GM23338 (cell line): ENCODE measurements at regions not wholly inside any gene's neighbourhood (a gene's known extent, or its start where the extent isn't known, plus 50 kb on each side); places are given as distances from the start of the nearest gene placed in this dataset.

Experiments
- ATAC-seq: fragments of 200-7000 bp; cut with Tn5 transposase; 3 replicates; pipeline ENCODE4 v1.9.1; 2020
- DNase-seq: peaks from one replicate; pipeline ENCODE4 v3.0.0-alpha.2; 2015; ENCODE audit warnings: low spot score
- H2AFZ ChIP-seq: fragments of 200-600 bp; sonication (generic); 2 replicates; pipeline ENCODE4 v1.8.0; 2016; ENCODE audit warnings: antibody characterized with exemption, mild to moderate bottlenecking, moderate library complexity
- H3F3A ChIP-seq: fragments of 200-600 bp; sonication (generic); replicated peaks from 2 replicates; pipeline ENCODE4 v1.8.0; 2017; ENCODE audit warnings: antibody characterized with exemption, mixed run types, low read depth
- H3K27ac ChIP-seq: fragments of 200-600 bp; sonication (generic); 2 replicates; pipeline ENCODE4 v1.6.1; 2016; ENCODE audit warnings: low read depth
- H3K27me3 ChIP-seq: fragments of 200-600 bp; sonication (generic); 2 replicates; pipeline ENCODE4 v1.8.0; 2016; ENCODE audit warnings: mild to moderate bottlenecking, mixed run types, moderate library complexity; ENCODE audit not compliant: insufficient read depth
- H3K36me3 ChIP-seq: fragments of 200-600 bp; sonication (generic); 2 replicates; pipeline ENCODE4 v1.8.0; 2016; ENCODE audit warnings: mild to moderate bottlenecking; ENCODE audit not compliant: insufficient read depth
- H3K4me1 ChIP-seq: fragments of 200-600 bp; sonication (generic); 2 replicates; pipeline ENCODE4 v1.8.0; 2016; ENCODE audit warnings: mild to moderate bottlenecking, moderate library complexity; ENCODE audit not compliant: insufficient read depth
- H3K4me2 ChIP-seq: fragments of 200-600 bp; sonication (generic); 2 replicates; pipeline ENCODE4 v1.7.1; 2017; ENCODE audit warnings: mixed run types
- H3K4me3 ChIP-seq: fragments of 200-600 bp; sonication (generic); 2 replicates; pipeline ENCODE4 v1.6.1; 2016; ENCODE audit warnings: mixed run types
- H3K79me2 ChIP-seq: fragments of 200-600 bp; sonication (generic); replicated peaks from 2 replicates; pipeline ENCODE4 v1.8.0; 2017; ENCODE audit warnings: mild to moderate bottlenecking; ENCODE audit not compliant: insufficient read depth
- H3K9me2 ChIP-seq: fragments of 200-600 bp; sonication (generic); 2 replicates; pipeline ENCODE4 v1.8.0; 2017; ENCODE audit not compliant: insufficient read depth
- H4K20me1 ChIP-seq: fragments of 200-600 bp; sonication (generic); replicated peaks from 2 replicates; pipeline ENCODE4 v1.8.0; 2017; ENCODE audit warnings: mild to moderate bottlenecking; ENCODE audit not compliant: insufficient read depth
- H3K27ac Mint-ChIP-seq: 2 replicates; pipeline ENCODE4 v1.8.0; 2020; ENCODE audit warnings: inconsistent platforms, mild to moderate bottlenecking, moderate library complexity, mixed read lengths
- H3K27me3 Mint-ChIP-seq: 3 replicates; pipeline ENCODE4 v1.8.0; 2022; ENCODE audit warnings: low read depth, mild to moderate bottlenecking, moderate library complexity, mixed read lengths, inconsistent platforms; ENCODE audit not compliant: insufficient read depth, poor library complexity
- H3K36me3 Mint-ChIP-seq: 3 replicates; pipeline ENCODE4 v1.8.0; 2021; ENCODE audit warnings: low read depth, mild to moderate bottlenecking, inconsistent platforms, moderate library complexity, mixed read lengths
- H3K4me1 Mint-ChIP-seq: 3 replicates; pipeline ENCODE4 v1.8.0; 2020; ENCODE audit warnings: mild to moderate bottlenecking, inconsistent platforms, mixed read lengths
- H3K4me3 Mint-ChIP-seq: 3 replicates; pipeline ENCODE4 v1.8.0; 2021; ENCODE audit warnings: moderate library complexity, mild to moderate bottlenecking, inconsistent platforms, mixed read lengths
- H3K9me3 Mint-ChIP-seq: 3 replicates; pipeline ENCODE4 v1.8.0; 2020; ENCODE audit warnings: moderate library complexity, mild to moderate bottlenecking, inconsistent platforms, mixed read lengths
- CREB1 ChIP-seq: fragments of 250-450 bp; sonication (Bioruptor Pico); IDR thresholded peaks from 2 replicates; pipeline ENCODE4 v1.5.0; 2020; ENCODE audit warnings: low read depth, mild to moderate bottlenecking, moderate library complexity
- EZH2 ChIP-seq: fragments of 200-600 bp; sonication (generic); IDR thresholded peaks from one replicate; pipeline ENCODE4 v1.8.0; 2017; ENCODE audit warnings: antibody characterized with exemption, mild to moderate bottlenecking, low read depth; ENCODE audit not compliant: unreplicated experiment
- EZH2phosphoT487 ChIP-seq: fragments of 200-600 bp; sonication (generic); IDR thresholded peaks from one replicate; pipeline ENCODE4 v1.8.1; 2018; ENCODE audit warnings: antibody characterized with exemption; ENCODE audit not compliant: unreplicated experiment
- NANOG ChIP-seq: IDR thresholded peaks from 2 replicates; pipeline ENCODE4 v1.6.1; 2016; ENCODE audit warnings: antibody characterized with exemption, borderline replicate concordance
- POLR2AphosphoS5 ChIP-seq: IDR thresholded peaks from 2 replicates; pipeline ENCODE4 v1.6.1; 2016; ENCODE audit warnings: antibody characterized with exemption, low read depth
- STAT1 ChIP-seq: IDR thresholded peaks from one replicate; pipeline ENCODE4 v1.6.1; 2016; ENCODE audit warnings: antibody characterized with exemption; ENCODE audit not compliant: unreplicated experiment
- ZNF114 ChIP-seq: fragments of 250-450 bp; sonication (Bioruptor Pico); IDR thresholded peaks from 2 replicates; pipeline ENCODE4 v1.5.0; 2020; ENCODE audit warnings: mild to moderate bottlenecking, moderate library complexity
- ZNF331 ChIP-seq: fragments of 250-450 bp; sonication (Bioruptor Pico); IDR thresholded peaks from 2 replicates; pipeline ENCODE4 v1.5.0; 2020; ENCODE audit warnings: low read depth, mild to moderate bottlenecking, moderate library complexity
- TF ChIP-seq, protein P1 (sequence below): IDR thresholded peaks from one replicate; pipeline ENCODE4 v1.6.1; 2018; ENCODE audit warnings: antibody characterized with exemption; ENCODE audit not compliant: unreplicated experiment
- TF ChIP-seq, protein P2 (sequence below): IDR thresholded peaks from 2 replicates; pipeline ENCODE4 v1.6.1; 2016; ENCODE audit warnings: antibody characterized with exemption
- TF ChIP-seq, protein P3 (sequence below): fragments of 250-450 bp; sonication (Bioruptor Pico); IDR thresholded peaks from 2 replicates; pipeline ENCODE4 v1.5.0; 2020; ENCODE audit warnings: mild to moderate bottlenecking, moderate library complexity

DNA sequence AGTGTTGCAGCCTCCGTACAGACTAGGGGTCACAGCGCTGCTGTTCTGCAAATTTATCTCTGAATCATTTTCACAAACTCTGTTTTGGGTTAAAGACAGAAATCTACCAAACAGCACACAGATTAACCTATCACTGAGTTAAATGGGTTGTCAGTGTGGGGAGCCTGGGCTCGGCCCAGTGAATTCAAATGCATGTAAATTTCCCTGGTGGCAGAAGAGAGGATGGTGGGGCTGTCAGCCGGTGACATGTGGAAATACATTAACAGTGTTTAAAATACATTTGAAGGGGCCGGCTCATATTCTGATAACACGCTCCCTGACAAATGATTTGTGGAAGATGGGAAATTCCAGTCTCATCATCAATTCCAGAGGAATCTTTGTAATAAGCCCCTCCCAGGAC is 309.6 kb upstream of the MKI67 start (continued):
- TF ChIP-seq, protein P1, sequence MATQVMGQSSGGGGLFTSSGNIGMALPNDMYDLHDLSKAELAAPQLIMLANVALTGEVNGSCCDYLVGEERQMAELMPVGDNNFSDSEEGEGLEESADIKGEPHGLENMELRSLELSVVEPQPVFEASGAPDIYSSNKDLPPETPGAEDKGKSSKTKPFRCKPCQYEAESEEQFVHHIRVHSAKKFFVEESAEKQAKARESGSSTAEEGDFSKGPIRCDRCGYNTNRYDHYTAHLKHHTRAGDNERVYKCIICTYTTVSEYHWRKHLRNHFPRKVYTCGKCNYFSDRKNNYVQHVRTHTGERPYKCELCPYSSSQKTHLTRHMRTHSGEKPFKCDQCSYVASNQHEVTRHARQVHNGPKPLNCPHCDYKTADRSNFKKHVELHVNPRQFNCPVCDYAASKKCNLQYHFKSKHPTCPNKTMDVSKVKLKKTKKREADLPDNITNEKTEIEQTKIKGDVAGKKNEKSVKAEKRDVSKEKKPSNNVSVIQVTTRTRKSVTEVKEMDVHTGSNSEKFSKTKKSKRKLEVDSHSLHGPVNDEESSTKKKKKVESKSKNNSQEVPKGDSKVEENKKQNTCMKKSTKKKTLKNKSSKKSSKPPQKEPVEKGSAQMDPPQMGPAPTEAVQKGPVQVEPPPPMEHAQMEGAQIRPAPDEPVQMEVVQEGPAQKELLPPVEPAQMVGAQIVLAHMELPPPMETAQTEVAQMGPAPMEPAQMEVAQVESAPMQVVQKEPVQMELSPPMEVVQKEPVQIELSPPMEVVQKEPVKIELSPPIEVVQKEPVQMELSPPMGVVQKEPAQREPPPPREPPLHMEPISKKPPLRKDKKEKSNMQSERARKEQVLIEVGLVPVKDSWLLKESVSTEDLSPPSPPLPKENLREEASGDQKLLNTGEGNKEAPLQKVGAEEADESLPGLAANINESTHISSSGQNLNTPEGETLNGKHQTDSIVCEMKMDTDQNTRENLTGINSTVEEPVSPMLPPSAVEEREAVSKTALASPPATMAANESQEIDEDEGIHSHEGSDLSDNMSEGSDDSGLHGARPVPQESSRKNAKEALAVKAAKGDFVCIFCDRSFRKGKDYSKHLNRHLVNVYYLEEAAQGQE, result no peak
- TF ChIP-seq EZH2phosphoT487, result no peak

DNA sequence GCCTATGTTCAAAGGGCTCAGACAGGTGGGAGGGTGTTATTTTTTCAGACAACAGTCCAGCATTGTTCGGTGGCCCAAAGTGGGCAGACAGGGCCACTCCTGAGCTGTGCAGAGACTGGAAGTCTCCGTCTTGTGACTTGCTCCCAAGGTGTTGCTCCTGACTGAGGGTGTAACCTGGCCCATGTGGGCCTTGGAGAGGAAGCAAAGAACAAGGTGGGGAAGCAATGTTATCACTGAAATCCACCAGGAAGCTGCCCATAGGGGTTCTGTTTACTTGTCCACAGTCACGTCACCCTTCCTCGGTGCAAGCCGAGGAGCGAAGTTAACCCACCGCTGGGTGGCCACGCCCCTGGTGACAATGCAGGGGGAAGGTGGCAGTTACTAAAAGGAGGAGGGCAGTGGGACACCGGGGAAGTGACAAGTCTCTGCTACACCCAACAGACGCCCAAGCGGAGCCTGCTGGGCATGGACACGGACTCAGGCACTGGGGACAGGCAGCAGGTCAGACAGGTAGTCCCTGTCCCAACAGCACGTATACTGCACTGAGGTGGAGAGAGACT is 311.6 kb upstream of the MKI67 start:
- H3K27ac ChIP-seq, result no peak overlapping the region
- no peaks in the 10 kb centered on the region for H4K20me1 ChIP-seq
- H3K9me3 Mint-ChIP-seq, result no peaks in the 10 kb centered on the region
- peaks cover 4% of the 10 kb centered on the region; the same call in 1 of the 2 replicates for H3K9me2 ChIP-seq
- H3K4me1 Mint-ChIP-seq, result peaks cover 32% of the 10 kb centered on the region
- H2AFZ ChIP-seq, result no peak overlapping the region
- no peaks in the 10 kb centered on the region for H3K36me3 ChIP-seq
- no peaks in the 10 kb centered on the region for H3K27me3 ChIP-seq
- no peak for ATAC-seq
- no peaks in the 10 kb centered on the region for H3F3A ChIP-seq
- peaks cover 15% of the 10 kb centered on the region; the same call in 1 of the 2 replicates for H3K4me1 ChIP-seq
- no peak overlapping the region for H3K4me3 Mint-ChIP-seq
- no peak overlapping the region for H3K4me2 ChIP-seq
- no peak overlapping the region for H3K27ac Mint-ChIP-seq
- no peak for DNase-seq
- no peaks in the 10 kb centered on the region for H3K79me2 ChIP-seq
- H3K27me3 Mint-ChIP-seq, result peaks cover 16% of the 10 kb centered on the region
- no peak overlapping the region for H3K4me3 ChIP-seq
- no peaks in the 10 kb centered on the region for H3K36me3 Mint-ChIP-seq
- TF ChIP-seq ZNF114 (CRISPR knock-in tag) (no peak), CREB1 (CRISPR knock-in tag) (no peak), POLR2AphosphoS5 (no peak), STAT1 (no peak), NANOG (no peak), EZH2 (no peak), ZNF331 (no peak)
- TF ChIP-seq, protein P2, sequence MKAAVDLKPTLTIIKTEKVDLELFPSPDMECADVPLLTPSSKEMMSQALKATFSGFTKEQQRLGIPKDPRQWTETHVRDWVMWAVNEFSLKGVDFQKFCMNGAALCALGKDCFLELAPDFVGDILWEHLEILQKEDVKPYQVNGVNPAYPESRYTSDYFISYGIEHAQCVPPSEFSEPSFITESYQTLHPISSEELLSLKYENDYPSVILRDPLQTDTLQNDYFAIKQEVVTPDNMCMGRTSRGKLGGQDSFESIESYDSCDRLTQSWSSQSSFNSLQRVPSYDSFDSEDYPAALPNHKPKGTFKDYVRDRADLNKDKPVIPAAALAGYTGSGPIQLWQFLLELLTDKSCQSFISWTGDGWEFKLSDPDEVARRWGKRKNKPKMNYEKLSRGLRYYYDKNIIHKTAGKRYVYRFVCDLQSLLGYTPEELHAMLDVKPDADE, result no peak
- TF ChIP-seq, protein P3, sequence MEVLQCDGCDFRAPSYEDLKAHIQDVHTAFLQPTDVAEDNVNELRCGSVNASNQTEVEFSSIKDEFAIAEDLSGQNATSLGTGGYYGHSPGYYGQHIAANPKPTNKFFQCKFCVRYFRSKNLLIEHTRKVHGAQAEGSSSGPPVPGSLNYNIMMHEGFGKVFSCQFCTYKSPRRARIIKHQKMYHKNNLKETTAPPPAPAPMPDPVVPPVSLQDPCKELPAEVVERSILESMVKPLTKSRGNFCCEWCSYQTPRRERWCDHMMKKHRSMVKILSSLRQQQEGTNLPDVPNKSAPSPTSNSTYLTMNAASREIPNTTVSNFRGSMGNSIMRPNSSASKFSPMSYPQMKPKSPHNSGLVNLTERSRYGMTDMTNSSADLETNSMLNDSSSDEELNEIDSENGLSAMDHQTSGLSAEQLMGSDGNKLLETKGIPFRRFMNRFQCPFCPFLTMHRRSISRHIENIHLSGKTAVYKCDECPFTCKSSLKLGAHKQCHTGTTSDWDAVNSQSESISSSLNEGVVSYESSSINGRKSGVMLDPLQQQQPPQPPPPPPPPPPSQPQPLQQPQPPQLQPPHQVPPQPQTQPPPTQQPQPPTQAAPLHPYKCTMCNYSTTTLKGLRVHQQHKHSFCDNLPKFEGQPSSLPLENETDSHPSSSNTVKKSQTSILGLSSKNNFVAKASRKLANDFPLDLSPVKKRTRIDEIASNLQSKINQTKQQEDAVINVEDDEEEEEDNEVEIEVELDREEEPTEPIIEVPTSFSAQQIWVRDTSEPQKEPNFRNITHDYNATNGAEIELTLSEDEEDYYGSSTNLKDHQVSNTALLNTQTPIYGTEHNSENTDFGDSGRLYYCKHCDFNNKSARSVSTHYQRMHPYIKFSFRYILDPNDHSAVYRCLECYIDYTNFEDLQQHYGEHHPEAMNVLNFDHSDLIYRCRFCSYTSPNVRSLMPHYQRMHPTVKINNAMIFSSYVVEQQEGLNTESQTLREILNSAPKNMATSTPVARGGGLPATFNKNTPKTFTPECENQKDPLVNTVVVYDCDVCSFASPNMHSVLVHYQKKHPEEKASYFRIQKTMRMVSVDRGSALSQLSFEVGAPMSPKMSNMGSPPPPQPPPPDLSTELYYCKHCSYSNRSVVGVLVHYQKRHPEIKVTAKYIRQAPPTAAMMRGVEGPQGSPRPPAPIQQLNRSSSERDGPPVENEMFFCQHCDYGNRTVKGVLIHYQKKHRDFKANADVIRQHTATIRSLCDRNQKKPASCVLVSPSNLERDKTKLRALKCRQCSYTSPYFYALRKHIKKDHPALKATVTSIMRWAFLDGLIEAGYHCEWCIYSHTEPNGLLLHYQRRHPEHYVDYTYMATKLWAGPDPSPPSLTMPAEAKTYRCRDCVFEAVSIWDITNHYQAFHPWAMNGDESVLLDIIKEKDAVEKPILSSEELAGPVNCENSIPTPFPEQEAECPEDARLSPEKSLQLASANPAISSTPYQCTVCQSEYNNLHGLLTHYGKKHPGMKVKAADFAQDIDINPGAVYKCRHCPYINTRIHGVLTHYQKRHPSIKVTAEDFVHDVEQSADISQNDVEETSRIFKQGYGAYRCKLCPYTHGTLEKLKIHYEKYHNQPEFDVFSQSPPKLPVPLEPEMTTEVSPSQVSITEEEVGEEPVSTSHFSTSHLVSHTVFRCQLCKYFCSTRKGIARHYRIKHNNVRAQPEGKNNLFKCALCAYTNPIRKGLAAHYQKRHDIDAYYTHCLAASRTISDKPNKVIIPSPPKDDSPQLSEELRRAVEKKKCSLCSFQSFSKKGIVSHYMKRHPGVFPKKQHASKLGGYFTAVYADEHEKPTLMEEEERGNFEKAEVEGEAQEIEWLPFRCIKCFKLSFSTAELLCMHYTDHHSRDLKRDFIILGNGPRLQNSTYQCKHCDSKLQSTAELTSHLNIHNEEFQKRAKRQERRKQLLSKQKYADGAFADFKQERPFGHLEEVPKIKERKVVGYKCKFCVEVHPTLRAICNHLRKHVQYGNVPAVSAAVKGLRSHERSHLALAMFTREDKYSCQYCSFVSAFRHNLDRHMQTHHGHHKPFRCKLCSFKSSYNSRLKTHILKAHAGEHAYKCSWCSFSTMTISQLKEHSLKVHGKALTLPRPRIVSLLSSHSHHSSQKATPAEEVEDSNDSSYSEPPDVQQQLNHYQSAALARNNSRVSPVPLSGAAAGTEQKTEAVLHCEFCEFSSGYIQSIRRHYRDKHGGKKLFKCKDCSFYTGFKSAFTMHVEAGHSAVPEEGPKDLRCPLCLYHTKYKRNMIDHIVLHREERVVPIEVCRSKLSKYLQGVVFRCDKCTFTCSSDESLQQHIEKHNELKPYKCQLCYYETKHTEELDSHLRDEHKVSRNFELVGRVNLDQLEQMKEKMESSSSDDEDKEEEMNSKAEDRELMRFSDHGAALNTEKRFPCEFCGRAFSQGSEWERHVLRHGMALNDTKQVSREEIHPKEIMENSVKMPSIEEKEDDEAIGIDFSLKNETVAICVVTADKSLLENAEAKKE (CRISPR knock-in tag), result no peak
- TF ChIP-seq, protein P1, result no peak
